ENCODE measurements at regions not wholly inside any gene's neighbourhood (a gene's known extent, or its start where the extent isn't known, plus 50 kb on each side); places are given as distances from the start of the nearest gene placed in this dataset.

DNA sequence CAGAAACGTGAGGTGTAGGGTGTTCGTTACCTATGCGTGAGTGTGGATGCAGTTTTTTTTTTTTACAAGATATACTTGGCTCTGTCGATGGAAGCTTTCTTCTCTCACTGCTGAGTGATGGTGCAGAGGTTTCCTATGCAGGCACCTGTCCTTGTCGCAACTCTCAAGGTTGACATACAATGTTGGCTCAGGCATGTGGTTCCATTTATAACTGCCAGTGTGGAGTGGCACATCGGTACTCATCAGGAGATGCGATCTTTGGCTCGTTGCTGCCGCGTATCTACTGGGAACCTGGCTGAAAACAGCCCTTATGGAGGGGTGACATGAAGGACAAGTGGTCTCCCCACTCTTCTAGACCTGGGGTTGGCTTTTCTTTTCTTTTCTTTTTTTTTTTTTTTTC is 109.0 kb downstream of the ZNF664 start:
- no peak overlapping the region for H3K4me3 ChIP-seq
- H3K9me3 ChIP-seq (replicated peaks; ENCODE audit: control insufficient read depth, insufficient read depth, low read depth, low read length): no peaks in the 10 kb centered on the region
- H3K9me1 ChIP-seq (ENCODE audit: control insufficient read depth, insufficient read depth, low read length): no peaks in the 10 kb centered on the region
- no peaks in the 10 kb centered on the region; the same call in 1 of the 2 replicates for H4K20me1 ChIP-seq (replicated peaks; ENCODE audit: control insufficient read depth, insufficient read depth, low read length)
- no peak overlapping the region for H3K9ac ChIP-seq (ENCODE audit: insufficient read depth in 1 of 2, low read depth in 2 of 2, low read length in 2 of 2)
- peaks cover 39 to 82% of the 10 kb centered on the region in 2 experiments; a peak in 4 of 5 replicates for H3K27me3 ChIP-seq (ENCODE audit: control insufficient read depth in 2 of 2, insufficient read depth in 2 of 2, low read length in 2 of 2)
- no peak for DNase-seq (ENCODE audit: extremely low read depth in 1 of 4, low spot score in 3 of 4)
- CTCF ChIA-PET (ENCODE audit: low intra/inter-chr PET ratio): no interaction called here
- H2AFZ ChIP-seq (ENCODE audit: low read depth, low read length): no peak overlapping the region
- FAIRE-seq: no peak
- H3K36me3 ChIP-seq (ENCODE audit: control insufficient read depth, insufficient read depth, low read length): no peaks in the 10 kb centered on the region
- no TSS peak for BruUV-seq (replicated peaks)
- 9% methylated on average over 10 of the region's 10 CpGs for whole genome bisulfite sequencing (ENCODE audit: insufficient coverage, low coverage, missing lambda C conversion rate)
- no peak overlapping the region for H3K4me2 ChIP-seq (ENCODE audit: insufficient read depth, low read length)
- ATAC-seq: no peak
- in situ Hi-C loops (cut with MboI) (no loop called here), intact Hi-C loops (cut with micrococcal nuclease) (no loop called here)
- POLR2A ChIA-PET: no interaction called here
- no peaks in the 10 kb centered on the region for H3K79me2 ChIP-seq (ENCODE audit: control insufficient read depth, insufficient read depth, low read length)
- no peak overlapping the region for H3K27ac ChIP-seq (ENCODE audit: extremely low read depth, low read depth, low read length)
- TF ChIP-seq ZNF3 (CRISPR knock-in tag; IDR thresholded peaks at IDR 0.05): no peak
- no peak for TF ChIP-seq ELF2 (CRISPR knock-in tag; IDR thresholded peaks at IDR 0.05)
- TF ChIP-seq ZNF184 (CRISPR knock-in tag; IDR thresholded peaks at IDR 0.05): no peak
- TF ChIP-seq, protein P1, sequence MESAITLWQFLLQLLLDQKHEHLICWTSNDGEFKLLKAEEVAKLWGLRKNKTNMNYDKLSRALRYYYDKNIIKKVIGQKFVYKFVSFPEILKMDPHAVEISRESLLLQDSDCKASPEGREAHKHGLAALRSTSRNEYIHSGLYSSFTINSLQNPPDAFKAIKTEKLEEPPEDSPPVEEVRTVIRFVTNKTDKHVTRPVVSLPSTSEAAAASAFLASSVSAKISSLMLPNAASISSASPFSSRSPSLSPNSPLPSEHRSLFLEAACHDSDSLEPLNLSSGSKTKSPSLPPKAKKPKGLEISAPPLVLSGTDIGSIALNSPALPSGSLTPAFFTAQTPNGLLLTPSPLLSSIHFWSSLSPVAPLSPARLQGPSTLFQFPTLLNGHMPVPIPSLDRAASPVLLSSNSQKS (CRISPR knock-in tag; IDR thresholded peaks at IDR 0.05): no peak
- no peak for TF ChIP-seq DMBX1 (CRISPR knock-in tag; IDR thresholded peaks at IDR 0.05; ENCODE audit: borderline replicate concordance)
- TF ChIP-seq, protein P2, sequence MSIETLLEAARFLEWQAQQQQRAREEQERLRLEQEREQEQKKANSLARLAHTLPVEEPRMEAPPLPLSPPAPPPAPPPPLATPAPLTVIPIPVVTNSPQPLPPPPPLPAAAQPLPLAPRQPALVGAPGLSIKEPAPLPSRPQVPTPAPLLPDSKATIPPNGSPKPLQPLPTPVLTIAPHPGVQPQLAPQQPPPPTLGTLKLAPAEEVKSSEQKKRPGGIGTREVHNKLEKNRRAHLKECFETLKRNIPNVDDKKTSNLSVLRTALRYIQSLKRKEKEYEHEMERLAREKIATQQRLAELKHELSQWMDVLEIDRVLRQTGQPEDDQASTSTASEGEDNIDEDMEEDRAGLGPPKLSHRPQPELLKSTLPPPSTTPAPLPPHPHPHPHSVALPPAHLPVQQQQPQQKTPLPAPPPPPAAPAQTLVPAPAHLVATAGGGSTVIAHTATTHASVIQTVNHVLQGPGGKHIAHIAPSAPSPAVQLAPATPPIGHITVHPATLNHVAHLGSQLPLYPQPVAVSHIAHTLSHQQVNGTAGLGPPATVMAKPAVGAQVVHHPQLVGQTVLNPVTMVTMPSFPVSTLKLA (conservative IDR thresholded peaks at IDR 0.05): no peak
- TF ChIP-seq MYBL2 (IDR thresholded peaks at IDR 0.05; ENCODE audit: low read depth): no peak
- TF ChIP-seq MYBL2 (CRISPR knock-in tag; IDR thresholded peaks at IDR 0.05; ENCODE audit: borderline replicate concordance): no peak
- TF ChIP-seq, protein P3, sequence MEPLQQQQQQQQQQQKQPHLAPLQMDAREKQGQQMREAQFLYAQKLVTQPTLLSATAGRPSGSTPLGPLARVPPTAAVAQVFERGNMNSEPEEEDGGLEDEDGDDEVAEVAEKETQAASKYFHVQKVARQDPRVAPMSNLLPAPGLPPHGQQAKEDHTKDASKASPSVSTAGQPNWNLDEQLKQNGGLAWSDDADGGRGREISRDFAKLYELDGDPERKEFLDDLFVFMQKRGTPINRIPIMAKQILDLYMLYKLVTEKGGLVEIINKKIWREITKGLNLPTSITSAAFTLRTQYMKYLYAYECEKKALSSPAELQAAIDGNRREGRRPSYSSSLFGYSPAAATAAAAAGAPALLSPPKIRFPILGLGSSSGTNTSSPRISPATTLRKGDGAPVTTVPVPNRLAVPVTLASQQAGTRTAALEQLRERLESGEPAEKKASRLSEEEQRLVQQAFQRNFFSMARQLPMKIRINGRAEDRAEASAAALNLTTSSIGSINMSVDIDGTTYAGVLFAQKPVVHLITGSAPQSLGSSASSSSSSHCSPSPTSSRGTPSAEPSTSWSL (CRISPR knock-in tag; IDR thresholded peaks at IDR 0.05; ENCODE audit: borderline replicate concordance): no peak
- no peak for TF ChIP-seq KAT8 (IDR thresholded peaks at IDR 0.05; ENCODE audit: low read depth)
- no peak for TF ChIP-seq ZFP36 (IDR thresholded peaks at IDR 0.05; ENCODE audit: low read depth, low read length, partially characterized antibody)
- TF ChIP-seq ZNF24 (IDR thresholded peaks at IDR 0.05): no peak
- no peak for TF ChIP-seq ZNF224 (CRISPR knock-in tag; IDR thresholded peaks at IDR 0.05)
- no peak for TF ChIP-seq RNF2 (IDR thresholded peaks at IDR 0.05)
- TF ChIP-seq, protein P4, sequence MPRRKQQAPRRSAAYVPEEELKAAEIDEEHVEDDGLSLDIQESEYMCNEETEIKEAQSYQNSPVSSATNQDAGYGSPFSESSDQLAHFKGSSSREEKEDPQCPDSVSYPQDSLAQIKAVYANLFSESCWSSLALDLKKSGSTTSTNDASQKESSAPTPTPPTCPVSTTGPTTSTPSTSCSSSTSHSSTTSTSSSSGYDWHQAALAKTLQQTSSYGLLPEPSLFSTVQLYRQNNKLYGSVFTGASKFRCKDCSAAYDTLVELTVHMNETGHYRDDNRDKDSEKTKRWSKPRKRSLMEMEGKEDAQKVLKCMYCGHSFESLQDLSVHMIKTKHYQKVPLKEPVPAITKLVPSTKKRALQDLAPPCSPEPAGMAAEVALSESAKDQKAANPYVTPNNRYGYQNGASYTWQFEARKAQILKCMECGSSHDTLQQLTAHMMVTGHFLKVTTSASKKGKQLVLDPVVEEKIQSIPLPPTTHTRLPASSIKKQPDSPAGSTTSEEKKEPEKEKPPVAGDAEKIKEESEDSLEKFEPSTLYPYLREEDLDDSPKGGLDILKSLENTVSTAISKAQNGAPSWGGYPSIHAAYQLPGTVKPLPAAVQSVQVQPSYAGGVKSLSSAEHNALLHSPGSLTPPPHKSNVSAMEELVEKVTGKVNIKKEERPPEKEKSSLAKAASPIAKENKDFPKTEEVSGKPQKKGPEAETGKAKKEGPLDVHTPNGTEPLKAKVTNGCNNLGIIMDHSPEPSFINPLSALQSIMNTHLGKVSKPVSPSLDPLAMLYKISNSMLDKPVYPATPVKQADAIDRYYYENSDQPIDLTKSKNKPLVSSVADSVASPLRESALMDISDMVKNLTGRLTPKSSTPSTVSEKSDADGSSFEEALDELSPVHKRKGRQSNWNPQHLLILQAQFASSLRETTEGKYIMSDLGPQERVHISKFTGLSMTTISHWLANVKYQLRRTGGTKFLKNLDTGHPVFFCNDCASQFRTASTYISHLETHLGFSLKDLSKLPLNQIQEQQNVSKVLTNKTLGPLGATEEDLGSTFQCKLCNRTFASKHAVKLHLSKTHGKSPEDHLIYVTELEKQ (CRISPR knock-in tag; IDR thresholded peaks at IDR 0.05): no peak
- no peak for TF ChIP-seq ZNF121 (CRISPR knock-in tag; conservative IDR thresholded peaks at IDR 0.05)
- no peak for TF ChIP-seq ZNF124 (CRISPR knock-in tag; IDR thresholded peaks at IDR 0.05)
- no peak for TF ChIP-seq FUS (optimal IDR thresholded peaks at IDR 0.05; ENCODE audit: low read depth, low read length)
- peaks cover 0 to 2% of the 10 kb centered on the region in 2 experiments; a peak in 1 of 5 replicates for H3K4me1 ChIP-seq (replicated peaks in 1 of 2; ENCODE audit: control insufficient read depth in 2 of 2, insufficient read depth in 2 of 2, low read length in 2 of 2)
